IPS-18a (cell line): ENCODE measurements at regions not wholly inside any gene's neighbourhood (a gene's known extent, or its start where the extent isn't known, plus 50 kb on each side); places are given as distances from the start of the nearest gene placed in this dataset.
"Not testable (repeated sequence)": the region's sequence is repeated elsewhere in the genome, so short reads cannot be mapped to it uniquely, and the experiment has no call there.

ENCODE experiments used
- H3K27ac ChIP-seq: one replicate; pipeline ENCODE4 v1.5.1; 2013; ENCODE audit warnings: low read length
- H3K27me3 ChIP-seq: one replicate; pipeline ENCODE4 v1.6.1; 2013; ENCODE audit warnings: mild to moderate bottlenecking, low read length; ENCODE audit not compliant: control insufficient read depth, insufficient read depth
- H3K36me3 ChIP-seq: one replicate; pipeline ENCODE4 v1.6.1; 2013; ENCODE audit warnings: low read depth, low read length; ENCODE audit not compliant: control insufficient read depth
- H3K4me1 ChIP-seq: one replicate; pipeline ENCODE4 v1.6.1; 2013; ENCODE audit warnings: low read depth, low read length; ENCODE audit not compliant: control insufficient read depth
- H3K4me3 ChIP-seq: one replicate; pipeline ENCODE4 v1.5.1; 2013; ENCODE audit warnings: low read length
- H3K9ac ChIP-seq: one replicate; pipeline ENCODE4 v1.6.1; 2013; ENCODE audit warnings: mild to moderate bottlenecking, low read length, moderate library complexity
- H3K9me3 ChIP-seq: one replicate; pipeline ENCODE4 v1.6.1; 2013; ENCODE audit warnings: low read depth, low read length; ENCODE audit not compliant: control insufficient read depth

GRCh38 chr1:47662068-47662467 lies 224.2 kb downstream of the FOXD2 start:
- Histone ChIP-seq H3K27ac (no peak overlapping the region), H3K9ac (no peak overlapping the region), H3K9me3 (no peaks in the 10 kb centered on the region), H3K4me3 (no peak overlapping the region), H3K36me3 (no peaks in the 10 kb centered on the region), H3K4me1 (no peaks in the 10 kb centered on the region), H3K27me3 (peaks cover 7% of the 10 kb centered on the region)

- H3K36me3 ChIP-seq, result no peaks in the 10 kb centered on the region
- H3K27ac ChIP-seq, result no peak overlapping the region
- no peaks in the 10 kb centered on the region for H3K4me1 ChIP-seq
- H3K4me3 ChIP-seq, result no peak overlapping the region
- no peak overlapping the region for H3K9ac ChIP-seq
- H3K27me3 ChIP-seq, result peaks cover 7% of the 10 kb centered on the region
- no peaks in the 10 kb centered on the region for H3K9me3 ChIP-seq
Observed at GRCh38 chr1:47663286-47663685, 225.4 kb downstream of the FOXD2 start.

- no peaks in the 10 kb centered on the region for H3K9me3 ChIP-seq
- H3K27ac ChIP-seq, result no peak overlapping the region
- no peak overlapping the region for H3K4me3 ChIP-seq
- no peaks in the 10 kb centered on the region for H3K4me1 ChIP-seq
- no peaks in the 10 kb centered on the region for H3K36me3 ChIP-seq
- no peak overlapping the region for H3K9ac ChIP-seq
- H3K27me3 ChIP-seq, result peaks cover 4% of the 10 kb centered on the region
Observed at GRCh38 chr1:47664356-47664755, 226.5 kb downstream of the FOXD2 start.

GRCh38 chr1:47664896-47665295 lies 227.1 kb downstream of the FOXD2 start:
- H3K27me3 ChIP-seq, H3K9ac ChIP-seq, H3K9me3 ChIP-seq, H3K4me3 ChIP-seq, H3K27ac ChIP-seq, H3K36me3 ChIP-seq, H3K4me1 ChIP-seq: not testable (repeated sequence)

GRCh38 chr1:47669081-47669585 lies 231.3 kb downstream of the FOXD2 start:
- H3K9me3 ChIP-seq, result no peaks in the 10 kb centered on the region
- H3K27me3 ChIP-seq, result no peaks in the 10 kb centered on the region
- no peak overlapping the region for H3K9ac ChIP-seq
- H3K4me3 ChIP-seq, result no peak overlapping the region
- H3K36me3 ChIP-seq, result no peaks in the 10 kb centered on the region
- H3K27ac ChIP-seq, result no peak overlapping the region
- no peaks in the 10 kb centered on the region for H3K4me1 ChIP-seq

GRCh38 chr1:47672622-47673021 lies 234.8 kb downstream of the FOXD2 start:
- no peaks in the 10 kb centered on the region for H3K36me3 ChIP-seq
- no peaks in the 10 kb centered on the region for H3K9me3 ChIP-seq
- no peaks in the 10 kb centered on the region for H3K27me3 ChIP-seq
- H3K4me3 ChIP-seq, result no peak overlapping the region
- H3K9ac ChIP-seq, result no peak overlapping the region
- no peaks in the 10 kb centered on the region for H3K4me1 ChIP-seq
- H3K27ac ChIP-seq, result no peak overlapping the region

- Histone ChIP-seq H3K4me3 (no peak overlapping the region), H3K4me1 (no peaks in the 10 kb centered on the region), H3K36me3 (no peaks in the 10 kb centered on the region), H3K27me3 (no peaks in the 10 kb centered on the region), H3K27ac (no peak overlapping the region), H3K9ac (no peak overlapping the region), H3K9me3 (no peaks in the 10 kb centered on the region)
Observed at GRCh38 chr1:47674189-47674588, 236.3 kb downstream of the FOXD2 start.

GRCh38 chr1:47675047-47675675 lies 237.3 kb downstream of the FOXD2 start:
- Histone ChIP-seq H3K27me3 (no peaks in the 10 kb centered on the region), H3K4me3 (no peak overlapping the region), H3K9ac (no peak overlapping the region), H3K4me1 (no peaks in the 10 kb centered on the region), H3K9me3 (no peaks in the 10 kb centered on the region), H3K36me3 (no peaks in the 10 kb centered on the region), H3K27ac (no peak overlapping the region)

GRCh38 chr1:47675721-47676120 lies 237.9 kb downstream of the FOXD2 start:
- H3K9ac ChIP-seq, result no peak overlapping the region
- no peaks in the 10 kb centered on the region for H3K36me3 ChIP-seq
- H3K4me3 ChIP-seq, result no peak overlapping the region
- no peaks in the 10 kb centered on the region for H3K9me3 ChIP-seq
- H3K4me1 ChIP-seq, result no peaks in the 10 kb centered on the region
- H3K27ac ChIP-seq, result no peak overlapping the region
- H3K27me3 ChIP-seq, result no peaks in the 10 kb centered on the region

- Histone ChIP-seq H3K9me3 (no peaks in the 10 kb centered on the region), H3K27ac (no peak overlapping the region), H3K9ac (no peak overlapping the region), H3K27me3 (no peaks in the 10 kb centered on the region), H3K4me3 (no peak overlapping the region), H3K4me1 (no peaks in the 10 kb centered on the region), H3K36me3 (no peaks in the 10 kb centered on the region)
Observed at GRCh38 chr1:47676311-47677054, 238.6 kb downstream of the FOXD2 start.

GRCh38 chr1:47677241-47677940 lies 239.5 kb downstream of the FOXD2 start:
- Histone ChIP-seq H3K27ac (no peak overlapping the region), H3K27me3 (no peaks in the 10 kb centered on the region), H3K4me3 (no peak overlapping the region), H3K4me1 (no peaks in the 10 kb centered on the region), H3K9me3 (no peaks in the 10 kb centered on the region), H3K9ac (no peak overlapping the region), H3K36me3 (no peaks in the 10 kb centered on the region)
